Ramos (cell line): ENCODE measurements at regions not wholly inside any gene's neighbourhood (a gene's known extent, or its start where the extent isn't known, plus 50 kb on each side); places are given as distances from the start of the nearest gene placed in this dataset.

Experiments
- in situ Hi-C: fragments of 300-500 bp; cut with MboI; formaldehyde crosslinking; loops from one replicate; pipeline ENCODE4 v1.14.3; 2022; ENCODE audit warnings: low sequenced_read_pairs; ENCODE audit not compliant: unreplicated experiment

GRCh38 chr4:65139998-65140397 is 530.3 kb downstream of the EPHA5 start:
- in situ Hi-C loops, result no loop called here

- in situ Hi-C loops, result no loop called here
Observed at GRCh38 chr4:65126200-65126599, 544.1 kb downstream of the EPHA5 start.

GRCh38 chr4:65120287-65120686 is 550.0 kb downstream of the EPHA5 start:
- in situ Hi-C loops, result no loop called here

DNA sequence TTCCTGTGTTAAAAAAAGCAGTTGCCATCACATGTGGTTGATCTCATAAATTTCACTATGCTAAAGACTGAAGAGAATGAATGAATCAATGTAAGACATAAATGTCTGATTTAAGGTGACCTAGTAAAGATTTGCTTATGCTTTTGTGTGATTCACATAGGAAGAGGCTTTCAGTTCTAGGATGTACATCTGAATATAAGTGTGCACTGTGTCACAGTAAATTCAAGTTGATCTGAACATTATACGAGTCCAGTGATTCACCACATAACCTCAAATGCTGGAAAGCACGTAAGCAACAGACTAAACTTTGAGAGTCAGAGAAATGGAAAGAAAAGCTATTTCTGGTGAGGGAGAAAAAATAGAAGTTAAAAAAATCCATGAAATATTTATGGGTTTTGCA is 567.9 kb downstream of the EPHA5 start:
- in situ Hi-C loops, result no loop called here

GRCh38 chr4:65096630-65097029 is 573.7 kb downstream of the EPHA5 start:
- in situ Hi-C loops, result no loop called here

GRCh38 chr4:65089666-65090065 is 580.6 kb downstream of the EPHA5 start:
- in situ Hi-C loops, result no loop called here

DNA sequence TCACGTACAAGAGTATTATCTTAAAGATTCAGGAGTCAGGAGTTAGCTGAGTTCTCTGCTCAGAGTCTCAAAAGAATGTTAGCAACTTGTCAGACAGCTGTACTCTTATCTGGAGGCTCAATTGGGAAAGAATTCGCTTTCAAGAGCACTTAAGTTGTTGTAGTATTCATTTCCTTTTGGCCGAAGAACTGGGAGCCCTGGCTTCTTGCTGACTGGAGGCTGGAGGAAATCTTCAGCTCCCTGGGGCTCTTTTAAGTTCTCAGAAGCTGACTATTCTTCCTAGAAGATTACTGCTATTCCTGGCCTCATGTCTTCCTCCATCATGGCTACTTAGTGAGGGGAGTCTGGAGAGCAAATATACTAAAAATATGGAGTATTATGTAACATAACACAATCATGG is 587.2 kb downstream of the EPHA5 start:
- in situ Hi-C loops, result no loop called here

DNA sequence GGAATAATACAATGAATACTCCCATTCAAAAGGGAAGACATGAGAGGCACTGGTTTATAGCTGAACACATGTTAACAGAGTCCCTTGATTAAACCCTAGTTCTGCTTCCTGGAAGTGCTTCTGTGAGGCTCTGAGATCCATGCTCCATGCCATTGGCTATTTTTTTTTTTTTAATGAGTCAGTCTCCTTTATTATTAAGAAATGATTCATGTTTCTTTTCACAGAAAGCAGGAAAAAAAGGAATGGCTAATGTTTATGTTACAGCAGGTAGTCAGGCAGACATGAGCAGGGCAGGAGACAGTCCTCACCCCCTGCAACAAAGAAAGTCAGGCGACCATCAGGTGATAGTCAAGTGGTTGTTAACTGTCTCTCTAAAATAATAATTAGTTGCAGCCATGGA is 598.7 kb downstream of the EPHA5 start:
- in situ Hi-C loops, result no loop called here

GRCh38 chr4:65069177-65069576 is 601.1 kb downstream of the EPHA5 start:
- in situ Hi-C loops, result no loop called here

- in situ Hi-C loops, result no loop called here
Observed at GRCh38 chr4:65066106-65066505, 604.2 kb downstream of the EPHA5 start.

DNA sequence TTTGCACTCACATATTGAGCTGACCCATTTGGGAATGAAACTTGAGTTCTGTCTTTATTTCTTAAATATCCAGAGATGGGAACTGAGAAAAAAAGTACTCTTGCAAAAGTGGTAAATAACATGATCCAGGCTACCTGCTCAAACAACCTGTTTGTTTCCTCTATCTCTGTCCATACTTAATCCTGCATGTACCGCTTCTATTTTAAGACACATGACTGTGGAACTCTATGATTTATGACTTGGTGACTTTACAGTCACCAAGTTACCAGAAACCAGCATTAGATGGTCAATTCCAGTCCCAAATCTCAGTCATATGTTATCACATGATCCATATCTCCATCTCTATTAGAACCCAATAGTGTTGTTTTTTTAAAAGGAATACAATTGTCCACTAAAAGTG is 606.7 kb downstream of the EPHA5 start:
- in situ Hi-C loops, result no loop called here

GRCh38 chr4:65050786-65051185 is 619.5 kb downstream of the EPHA5 start:
- in situ Hi-C loops, result no loop called here

DNA sequence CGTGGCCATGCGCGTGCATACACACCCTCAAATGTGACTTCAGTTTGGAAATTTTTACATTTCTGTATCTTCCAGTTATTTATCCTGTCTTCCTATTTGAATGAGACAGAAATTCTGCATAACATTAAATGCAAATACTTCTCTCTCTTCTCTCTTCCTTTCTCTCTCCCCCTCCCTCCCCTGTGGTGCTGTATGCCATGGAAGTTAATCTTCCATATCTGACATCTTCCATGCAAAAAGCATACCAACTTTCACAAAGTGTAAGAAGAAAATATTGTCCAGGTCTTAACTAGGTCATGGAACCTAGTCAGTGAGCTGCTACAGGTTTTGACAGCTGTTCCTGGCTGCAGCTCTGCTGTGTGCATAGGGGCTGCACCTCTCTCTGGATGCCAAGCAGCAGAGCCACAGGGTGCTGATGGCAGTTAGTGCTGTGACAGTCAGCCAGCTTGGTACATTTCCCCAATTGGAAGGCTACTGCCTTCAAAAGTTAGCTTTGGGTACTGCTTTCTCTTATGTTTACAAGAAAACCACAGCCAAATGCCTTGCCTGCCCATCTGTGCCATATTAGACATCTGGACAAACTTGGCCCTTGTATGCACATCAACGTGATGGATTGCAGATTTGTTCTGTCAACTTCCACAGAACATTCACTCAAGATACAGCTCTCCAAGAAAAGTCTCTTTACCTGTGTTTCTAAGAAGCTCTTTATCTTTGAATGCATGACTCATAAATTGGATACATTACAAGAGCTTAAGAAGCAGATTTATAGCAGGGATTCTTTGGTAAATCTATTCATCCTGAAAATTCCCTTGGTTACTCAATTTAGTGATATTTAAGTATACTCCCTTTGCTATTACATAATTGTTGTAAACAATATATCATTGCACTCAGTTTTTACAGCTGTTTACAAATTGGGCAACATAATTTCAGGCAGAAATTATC is 623.8 kb downstream of the EPHA5 start:
- in situ Hi-C loops, result no loop called here

GRCh38 chr4:65033899-65034298 is 624.6 kb upstream of the TECRL start:
- in situ Hi-C loops, result no loop called here

DNA sequence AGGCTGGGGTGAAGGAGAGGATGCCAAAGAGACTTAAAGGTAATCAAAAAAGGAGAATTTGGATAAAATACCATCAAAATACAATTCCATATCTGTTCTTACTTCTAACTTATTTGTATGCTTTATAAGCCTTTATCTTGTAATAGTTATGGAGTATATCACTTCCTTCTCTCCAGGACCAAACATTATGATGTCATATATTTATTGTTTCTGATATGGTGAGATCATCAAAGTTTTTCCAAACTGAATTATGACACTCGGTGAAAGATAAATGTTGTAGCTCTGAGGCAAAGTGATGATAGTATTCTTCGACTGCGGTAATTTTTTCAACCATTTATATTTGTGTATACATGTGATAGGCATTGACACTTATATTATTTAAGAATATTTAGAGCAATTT is 619.3 kb upstream of the TECRL start:
- in situ Hi-C loops, result no loop called here

- in situ Hi-C loops, result no loop called here
Observed at GRCh38 chr4:65023883-65024670, 614.8 kb upstream of the TECRL start.

DNA sequence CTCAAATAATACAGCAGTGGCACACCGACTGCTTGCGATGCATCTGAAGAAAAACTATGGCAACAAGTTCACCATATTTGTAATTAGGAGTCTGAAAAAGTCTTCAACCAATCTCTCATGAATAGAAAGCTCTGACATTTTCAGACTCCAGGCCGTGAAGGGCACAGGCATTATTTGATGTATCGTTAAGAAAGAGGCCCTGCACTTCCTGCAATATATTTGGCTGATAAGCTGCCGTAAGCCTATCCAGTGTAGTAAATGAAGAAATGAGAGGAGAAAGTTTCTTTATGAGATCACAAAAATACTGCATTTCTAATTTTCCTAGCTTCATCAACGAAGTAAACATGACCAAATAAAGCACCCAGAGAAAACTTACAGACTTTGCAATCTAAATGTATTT is 613.8 kb upstream of the TECRL start:
- in situ Hi-C loops, result no loop called here

DNA sequence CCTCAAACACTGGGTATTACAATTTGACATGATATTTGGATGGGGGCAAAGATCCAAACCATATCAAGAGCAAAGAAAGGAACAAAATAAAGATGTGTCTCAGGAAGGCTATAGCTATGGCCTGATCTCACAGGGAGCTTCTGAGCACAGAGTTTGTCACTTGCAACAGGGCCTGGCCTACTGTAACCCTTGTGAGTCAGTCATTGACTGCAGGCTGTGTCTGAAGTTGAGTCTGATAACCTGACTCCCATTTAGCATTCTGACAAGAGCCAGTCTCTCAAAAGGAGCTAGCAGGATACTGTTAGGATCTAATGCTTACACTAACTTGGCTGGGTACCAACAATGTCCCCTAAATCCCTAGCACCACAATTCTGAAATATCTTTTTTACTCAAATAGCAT is 612.5 kb upstream of the TECRL start:
- in situ Hi-C loops, result no loop called here

DNA sequence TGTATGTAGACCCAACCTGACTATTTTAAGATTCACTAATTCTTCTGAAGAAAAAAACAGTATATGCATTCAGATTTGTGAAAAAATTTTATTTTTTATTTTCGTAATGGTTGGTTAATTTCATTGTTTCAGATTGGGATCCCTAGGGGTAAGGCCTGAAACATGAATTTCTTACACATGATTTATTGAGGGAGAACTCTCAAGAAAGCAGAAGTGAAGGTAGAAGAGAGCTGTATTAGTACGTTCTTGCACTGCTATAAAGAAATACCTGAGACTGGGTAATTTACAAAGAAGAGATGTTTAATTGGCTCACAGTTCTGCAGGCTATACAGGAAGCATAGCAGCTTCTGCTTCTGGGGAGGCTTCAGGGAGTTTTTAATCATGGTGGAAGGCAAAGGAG is 611.9 kb upstream of the TECRL start:
- in situ Hi-C loops, result no loop called here

DNA sequence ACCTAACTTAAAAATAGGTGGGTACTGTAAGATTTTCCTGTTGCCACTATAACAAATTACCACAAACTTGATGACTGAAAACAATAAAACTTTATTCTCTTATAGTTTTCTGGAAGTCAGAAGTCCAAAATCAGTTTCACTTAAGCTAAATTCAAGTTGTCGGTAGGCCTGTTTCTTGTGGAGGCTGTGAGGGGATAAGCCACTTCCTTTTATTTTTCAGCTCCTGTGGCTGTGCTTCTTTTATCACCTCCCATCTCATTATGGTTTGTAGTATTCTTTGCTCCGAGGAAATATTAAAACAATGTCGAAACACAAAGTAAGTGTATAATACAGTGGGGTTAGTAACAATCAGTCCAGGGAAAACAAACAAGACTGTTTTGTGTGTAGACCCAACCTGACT is 610.5 kb upstream of the TECRL start:
- in situ Hi-C loops, result no loop called here

DNA sequence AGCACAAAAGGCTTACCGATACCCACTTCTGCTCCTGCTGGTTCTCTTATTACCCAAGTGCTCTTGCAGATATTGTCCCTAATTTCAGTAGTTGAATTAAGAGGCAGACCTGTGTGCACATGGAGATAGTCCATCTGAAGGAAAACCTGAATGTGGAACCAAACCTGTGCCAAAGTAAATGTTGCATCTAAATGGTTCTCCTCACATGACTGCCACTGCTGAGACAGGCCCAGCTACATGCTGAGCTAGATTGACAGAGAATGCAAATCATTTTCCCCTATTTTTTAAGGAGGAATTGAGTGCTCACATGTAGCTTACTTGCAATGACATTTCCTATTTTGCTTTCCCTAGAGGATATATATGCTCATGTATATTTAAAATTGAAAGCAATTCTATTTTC is 609.1 kb upstream of the TECRL start:
- in situ Hi-C loops, result no loop called here
